Right cardiac atrium (tissue), 5 donors: ENCODE measurements at regions not wholly inside any gene's neighbourhood (a gene's known extent, or its start where the extent isn't known, plus 50 kb on each side); places are given as distances from the start of the nearest gene placed in this dataset.
A peak's percentile ranks its signal among the peaks of the same experiment; 100 is the strongest.

Experiments
- ATAC-seq, 2 donors: fragments of 200-7000 bp; cut with Tn5 transposase; one replicate each; pipeline versions ENCODE4 v1.8.0 to v1.9.1; 2020; ENCODE audit warnings: moderate library complexity in 2 of 2, mild to moderate bottlenecking in 1 of 2
- DNase-seq, 3 donors: peaks; one replicate each; pipeline ENCODE4 v3.0.0-alpha.2; 2020
- H3K27ac ChIP-seq: one replicate; pipeline ENCODE4 v1.5.1; 2013; ENCODE audit warnings: mild to moderate bottlenecking, low read length, control low read depth, moderate library complexity
- H3K27me3 ChIP-seq: one replicate; pipeline ENCODE4 v1.6.1; 2013; ENCODE audit not compliant: control insufficient read depth, insufficient read depth
- H3K4me1 ChIP-seq: one replicate; pipeline ENCODE4 v1.6.1; 2013; ENCODE audit warnings: low read length; ENCODE audit not compliant: control insufficient read depth, insufficient read depth
- H3K4me3 ChIP-seq: one replicate; pipeline ENCODE4 v1.5.1; 2013; ENCODE audit warnings: low read length, control low read depth
- H3K9me3 ChIP-seq: one replicate; pipeline ENCODE4 v1.6.1; 2013; ENCODE audit warnings: low read length; ENCODE audit not compliant: control insufficient read depth
- WGBS: extraction: QIAGEN DNeasy Blood & Tissue Kit; methylation state at CpG from one replicate; pipeline ENCODE4 v1.1.7; 2013; 5-methylcytosine and 5-hydroxymethylcytosine counted together
- intact Hi-C, 4 donors: fragments of 100-400 bp; cut with DNase I; formaldehyde crosslinking; loops; one replicate each; pipeline versions ENCODE4 v1.11.0 to v1.14.0; 2022 to 2023
- donor health status: healthy with polysubstance abuse.
- donor health status: DM: no; HTN: yes; CAD: no.
- donor health status: DM: no; HTN: no; CAD: no.
- donor health status: DM: no; HTN: yes; CAD: no; lungs with severe emphysema.
- donor health status: DM: yes; HTN: yes; CAD: no.

- peak in 1 of 2 donors; percentile 38 for ATAC-seq
- 92% methylated on average over 4 of the region's 4 CpGs for WGBS
- H3K27me3 ChIP-seq: no peaks in the 10 kb centered on the region
Observed at GRCh38 chr16:74094514-74094913, 202.1 kb upstream of the PSMD7 start.

GRCh38 chr16:74092336-74092735 lies 204.3 kb upstream of the PSMD7 start:
- no peak for DNase-seq
- no peak overlapping the region for H3K4me3 ChIP-seq
- 91% methylated on average over 4 of the region's 4 CpGs for WGBS
- H3K27ac ChIP-seq: no peak overlapping the region
- no peaks in the 10 kb centered on the region for H3K9me3 ChIP-seq
- intact Hi-C loops: no loop called here
- no peaks in the 10 kb centered on the region for H3K4me1 ChIP-seq
- no peaks in the 10 kb centered on the region for H3K27me3 ChIP-seq
- no peak for ATAC-seq

More at GRCh38 chr16:74094514-74094913, 202.1 kb upstream of the PSMD7 start:
- no peak for DNase-seq
- H3K4me3 ChIP-seq: no peak overlapping the region
- no peaks in the 10 kb centered on the region for H3K9me3 ChIP-seq
- H3K4me1 ChIP-seq: no peaks in the 10 kb centered on the region
- intact Hi-C loops: no loop called here
- H3K27ac ChIP-seq: no peak overlapping the region

- Histone ChIP-seq H3K27ac (no peak overlapping the region), H3K27me3 (no peaks in the 10 kb centered on the region), H3K4me3 (no peak overlapping the region), H3K9me3 (no peaks in the 10 kb centered on the region), H3K4me1 (no peaks in the 10 kb centered on the region)
- intact Hi-C loops: no loop called here
- ATAC-seq: no peak
- no peak for DNase-seq
- 64% methylated on average over 4 of the region's 4 CpGs for WGBS
Observed at GRCh38 chr16:74090871-74091270, 205.7 kb upstream of the PSMD7 start.

DNA sequence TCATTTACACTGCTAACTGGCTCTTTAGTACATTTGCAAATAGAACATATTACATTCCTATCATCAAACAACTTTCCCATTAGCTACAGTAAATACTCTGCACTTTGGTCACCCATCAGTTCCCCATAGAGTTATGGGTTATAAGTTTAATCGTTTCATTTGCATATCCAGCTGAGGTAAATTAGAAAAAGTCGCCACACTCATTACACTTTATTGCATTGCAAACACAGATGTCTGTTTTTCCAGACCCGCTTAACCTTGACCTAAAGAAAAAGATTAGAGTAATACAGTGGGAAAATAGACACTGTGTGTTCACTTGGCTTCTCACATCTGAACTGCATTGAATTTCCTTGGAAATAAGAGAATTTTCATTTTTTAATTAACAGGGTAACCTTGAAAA lies 213.1 kb upstream of the PSMD7 start:
- Histone ChIP-seq H3K27ac (no peak overlapping the region), H3K4me1 (no peaks in the 10 kb centered on the region), H3K27me3 (no peaks in the 10 kb centered on the region), H3K4me3 (no peak overlapping the region), H3K9me3 (no peaks in the 10 kb centered on the region)
- no peak for DNase-seq
- intact Hi-C loops: no loop called here
- ATAC-seq: no peak
- 89% methylated on average over 3 of the region's 3 CpGs for WGBS

DNA sequence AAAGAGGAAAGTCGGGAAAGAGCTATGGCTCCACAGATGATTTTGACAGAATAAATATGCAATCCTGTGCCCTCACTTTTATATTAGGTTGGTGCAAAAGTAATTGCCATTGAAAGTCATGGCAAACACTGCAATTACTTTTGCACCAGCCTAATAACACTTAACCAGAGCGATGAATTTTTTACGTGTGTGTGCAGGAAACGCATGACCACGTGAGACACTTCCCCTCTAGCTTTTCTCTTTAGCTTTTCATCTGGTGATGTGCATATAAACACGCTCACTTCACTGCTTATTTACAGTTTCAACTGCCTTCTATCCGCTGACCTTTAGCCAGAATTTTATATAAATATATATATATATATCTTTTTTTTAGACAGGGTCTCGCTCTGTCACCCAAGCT lies 216.3 kb upstream of the PSMD7 start:
- no peak overlapping the region for H3K4me3 ChIP-seq
- DNase-seq (no peak), ATAC-seq (no peak)
- 76% methylated on average over 8 of the region's 8 CpGs for WGBS
- H3K27ac ChIP-seq: no peak overlapping the region
- H3K9me3 ChIP-seq: no peaks in the 10 kb centered on the region
- no peaks in the 10 kb centered on the region for H3K27me3 ChIP-seq
- H3K4me1 ChIP-seq: no peaks in the 10 kb centered on the region
- intact Hi-C loops: no loop called here

GRCh38 chr16:74079232-74079586 lies 217.4 kb upstream of the PSMD7 start:
- H3K4me1 ChIP-seq: no peaks in the 10 kb centered on the region
- no peaks in the 10 kb centered on the region for H3K9me3 ChIP-seq
- no peak for ATAC-seq
- intact Hi-C loops: no loop called here
- no peak overlapping the region for H3K4me3 ChIP-seq
- DNase-seq: no peak
- H3K27me3 ChIP-seq: no peaks in the 10 kb centered on the region
- no peak overlapping the region for H3K27ac ChIP-seq
- 76% methylated on average over 1 of the region's 1 CpG for WGBS

- 68% methylated on average over 8 of the region's 8 CpGs for WGBS
- Histone ChIP-seq H3K4me1 (no peaks in the 10 kb centered on the region), H3K9me3 (no peaks in the 10 kb centered on the region), H3K27ac (no peak overlapping the region), H3K4me3 (no peak overlapping the region), H3K27me3 (no peaks in the 10 kb centered on the region)
- DNase-seq: no peak
- intact Hi-C loops: no loop called here
- no peak for ATAC-seq
Observed at GRCh38 chr16:74078511-74079231, 217.9 kb upstream of the PSMD7 start.

DNA sequence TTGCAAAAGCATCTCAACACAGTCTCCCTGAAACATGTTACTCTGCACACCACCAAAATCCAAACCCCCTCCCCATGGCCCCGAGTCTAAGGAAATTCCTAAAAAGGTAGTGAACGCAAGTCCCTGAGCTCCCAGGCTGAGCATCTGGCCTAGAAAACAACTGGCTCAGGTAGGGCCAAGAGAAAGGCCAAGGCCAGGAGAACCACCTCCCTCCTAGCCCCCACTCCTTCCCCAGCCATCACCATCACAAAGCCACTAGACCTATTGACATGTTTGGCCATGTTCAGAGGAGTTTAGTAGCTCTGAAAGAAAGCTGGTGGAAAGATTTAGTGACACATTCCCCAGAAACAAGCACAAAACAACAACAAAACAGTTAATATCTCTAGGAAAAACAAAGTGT lies 220.0 kb upstream of the PSMD7 start:
- DNase-seq (no peak), ATAC-seq (no peak)
- H3K4me1 ChIP-seq: no peaks in the 10 kb centered on the region
- no peak overlapping the region for H3K27ac ChIP-seq
- WGBS: 88% methylated on average over 2 of the region's 2 CpGs
- H3K9me3 ChIP-seq: no peaks in the 10 kb centered on the region
- intact Hi-C loops: no loop called here
- no peaks in the 10 kb centered on the region for H3K27me3 ChIP-seq
- H3K4me3 ChIP-seq: no peak overlapping the region

DNA sequence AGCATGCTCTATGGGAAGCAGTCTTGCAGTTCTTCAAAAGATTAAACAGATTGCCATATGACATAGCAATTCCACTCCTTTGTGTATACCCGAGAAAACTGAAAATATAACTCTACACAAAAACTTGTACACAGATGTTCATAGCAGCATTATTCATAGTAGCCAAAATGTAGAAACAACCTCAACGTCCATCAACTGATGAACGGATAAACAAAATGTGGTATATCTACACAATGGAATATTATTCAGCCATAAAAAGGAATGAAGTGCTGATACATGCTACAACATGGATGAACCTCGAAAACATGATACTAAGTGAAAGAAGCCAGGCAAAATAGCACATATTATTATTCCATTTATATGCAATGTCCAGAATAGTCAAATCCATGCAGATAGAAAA lies 221.2 kb upstream of the PSMD7 start:
- Histone ChIP-seq H3K27ac (no peak overlapping the region), H3K4me1 (no peaks in the 10 kb centered on the region), H3K4me3 (no peak overlapping the region), H3K9me3 (no peaks in the 10 kb centered on the region), H3K27me3 (no peaks in the 10 kb centered on the region)
- DNase-seq (no peak), ATAC-seq (no peak)
- WGBS: 87% methylated on average over 4 of the region's 4 CpGs
- intact Hi-C loops: no loop called here

- Histone ChIP-seq H3K4me1 (no peaks in the 10 kb centered on the region), H3K27ac (no peak overlapping the region), H3K4me3 (no peak overlapping the region), H3K27me3 (no peaks in the 10 kb centered on the region), H3K9me3 (no peaks in the 10 kb centered on the region)
- DNase-seq (no peak), ATAC-seq (no peak)
- intact Hi-C loops: no loop called here
- WGBS: 94% methylated on average over 3 of the region's 3 CpGs
Observed at GRCh38 chr16:74073456-74073855, 223.2 kb upstream of the PSMD7 start.

DNA sequence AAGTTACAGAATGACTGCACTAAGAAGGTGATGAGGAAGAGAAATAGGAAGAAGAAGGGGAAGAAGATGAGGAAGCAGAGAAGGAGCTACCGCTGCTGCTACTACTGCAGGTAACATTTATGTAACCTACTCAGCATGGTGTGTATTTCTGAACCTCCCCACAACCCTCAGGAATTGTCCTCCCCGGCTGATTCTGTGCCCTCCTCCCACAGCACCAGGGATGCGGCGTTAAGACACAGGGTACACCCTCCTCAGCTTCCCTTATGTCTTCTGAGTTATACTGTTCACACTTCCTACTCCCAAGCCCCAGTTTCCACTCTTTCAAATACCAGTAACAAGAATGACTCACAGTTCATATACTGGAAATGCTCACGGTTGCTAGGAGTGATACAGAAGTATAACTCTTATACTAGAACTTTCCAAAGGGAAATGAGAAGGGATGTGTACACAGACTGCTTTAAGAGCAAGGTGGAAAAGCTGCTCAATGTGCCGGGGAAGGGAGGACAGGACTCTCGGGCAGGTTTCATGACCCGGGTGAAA lies 224.5 kb upstream of the PSMD7 start:
- ATAC-seq: no peak
- Histone ChIP-seq H3K27ac (no peak overlapping the region), H3K4me3 (no peak overlapping the region), H3K27me3 (no peaks in the 10 kb centered on the region), H3K9me3 (no peaks in the 10 kb centered on the region), H3K4me1 (no peaks in the 10 kb centered on the region)
- intact Hi-C loops: no loop called here
- DNase-seq: no peak
- 71% methylated on average over 8 of the region's 8 CpGs for WGBS

GRCh38 chr16:74070237-74070636 lies 226.4 kb upstream of the PSMD7 start:
- 77% methylated on average over 10 of the region's 10 CpGs for WGBS
- Histone ChIP-seq H3K27ac (no peak overlapping the region), H3K9me3 (no peaks in the 10 kb centered on the region), H3K4me3 (no peak overlapping the region), H3K4me1 (no peaks in the 10 kb centered on the region), H3K27me3 (no peaks in the 10 kb centered on the region)
- intact Hi-C loops: no loop called here
- DNase-seq (no peak), ATAC-seq (no peak)
